ENCODE measurements at regions not wholly inside any gene's neighbourhood (a gene's known extent, or its start where the extent isn't known, plus 50 kb on each side); places are given as distances from the start of the nearest gene placed in this dataset.

DNA sequence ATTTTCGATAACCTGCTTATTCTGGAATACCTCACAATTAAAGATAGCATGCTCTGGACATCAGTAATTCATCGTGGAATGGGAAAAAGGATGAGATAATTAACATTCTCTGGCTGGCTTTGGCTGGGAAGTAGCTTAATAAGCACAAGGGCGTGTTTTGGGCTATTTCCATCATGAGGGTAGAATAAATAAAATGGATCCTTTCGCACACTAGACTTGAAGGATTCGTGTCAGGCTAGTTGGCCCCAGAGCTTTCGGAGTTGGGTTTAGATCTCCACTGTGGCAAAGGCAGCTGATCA is 151.2 kb upstream of the ADRA1B start:
- no peak for TF ChIP-seq POLR2A (IDR thresholded peaks at IDR 0.05)
- TF ChIP-seq, protein P1, sequence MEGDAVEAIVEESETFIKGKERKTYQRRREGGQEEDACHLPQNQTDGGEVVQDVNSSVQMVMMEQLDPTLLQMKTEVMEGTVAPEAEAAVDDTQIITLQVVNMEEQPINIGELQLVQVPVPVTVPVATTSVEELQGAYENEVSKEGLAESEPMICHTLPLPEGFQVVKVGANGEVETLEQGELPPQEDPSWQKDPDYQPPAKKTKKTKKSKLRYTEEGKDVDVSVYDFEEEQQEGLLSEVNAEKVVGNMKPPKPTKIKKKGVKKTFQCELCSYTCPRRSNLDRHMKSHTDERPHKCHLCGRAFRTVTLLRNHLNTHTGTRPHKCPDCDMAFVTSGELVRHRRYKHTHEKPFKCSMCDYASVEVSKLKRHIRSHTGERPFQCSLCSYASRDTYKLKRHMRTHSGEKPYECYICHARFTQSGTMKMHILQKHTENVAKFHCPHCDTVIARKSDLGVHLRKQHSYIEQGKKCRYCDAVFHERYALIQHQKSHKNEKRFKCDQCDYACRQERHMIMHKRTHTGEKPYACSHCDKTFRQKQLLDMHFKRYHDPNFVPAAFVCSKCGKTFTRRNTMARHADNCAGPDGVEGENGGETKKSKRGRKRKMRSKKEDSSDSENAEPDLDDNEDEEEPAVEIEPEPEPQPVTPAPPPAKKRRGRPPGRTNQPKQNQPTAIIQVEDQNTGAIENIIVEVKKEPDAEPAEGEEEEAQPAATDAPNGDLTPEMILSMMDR (IDR thresholded peaks at IDR 0.05): no peak

All from uterus (tissue), 2 donors.